ENCODE measurements at regions not wholly inside any gene's neighbourhood (a gene's known extent, or its start where the extent isn't known, plus 50 kb on each side); places are given as distances from the start of the nearest gene placed in this dataset.

GRCh38 chr15:87522997-87523396 is 733.5 kb downstream of the NTRK3 start:
- H3K4me3 ChIP-seq (ENCODE audit: low read depth, low read length): no peak overlapping the region
- H3K4me1 ChIP-seq (ENCODE audit: control insufficient read depth, insufficient read depth, low read length): no peaks in the 10 kb centered on the region
- no peak overlapping the region for H3K27ac ChIP-seq (ENCODE audit: extremely low read depth, low read depth, low read length)
- no peak for TF ChIP-seq REST (tag by site-specific recombination; IDR thresholded peaks at IDR 0.05)
- TF ChIP-seq ZFP37 (tag by site-specific recombination; IDR thresholded peaks at IDR 0.05): no peak
- no peak for TF ChIP-seq ZNF354C (tag by site-specific recombination; IDR thresholded peaks at IDR 0.05; ENCODE audit: borderline replicate concordance, low read depth)
- TF ChIP-seq ZNF704 (tag by site-specific recombination; IDR thresholded peaks at IDR 0.05): no peak
- TF ChIP-seq ZSCAN30 (tag by site-specific recombination; IDR thresholded peaks at IDR 0.05): no peak
- no peak for TF ChIP-seq KLF17 (tag by site-specific recombination; IDR thresholded peaks at IDR 0.05)
- TF ChIP-seq ZFP3 (tag by site-specific recombination; IDR thresholded peaks at IDR 0.05; ENCODE audit: low read depth): no peak
- TF ChIP-seq ZNF335 (tag by site-specific recombination; conservative IDR thresholded peaks at IDR 0.05): no peak
- TF ChIP-seq ZNF48 (tag by site-specific recombination; IDR thresholded peaks at IDR 0.05): no peak
- TF ChIP-seq ZNF394 (tag by site-specific recombination; IDR thresholded peaks at IDR 0.05; ENCODE audit: borderline replicate concordance): no peak
- no peaks in the 10 kb centered on the region for H3K9me3 ChIP-seq (ENCODE audit: control insufficient read depth, insufficient read depth, low read depth, low read length)
- ChIA-PET CTCF (no interaction called here), POLR2A (no interaction called here)
- H3K36me3 ChIP-seq (ENCODE audit: control insufficient read depth in 2 of 2, insufficient read depth in 1 of 2, low read length in 2 of 2): no peaks in the 10 kb centered on the region

GRCh38 chr15:87518957-87519356 is 737.6 kb downstream of the NTRK3 start:
- Histone ChIP-seq H3K27ac (ENCODE audit: extremely low read depth, low read depth, low read length) (no peak overlapping the region), H3K4me3 (ENCODE audit: low read depth, low read length) (no peak overlapping the region), H3K4me1 (ENCODE audit: control insufficient read depth, insufficient read depth, low read length) (no peaks in the 10 kb centered on the region), H3K9me3 (ENCODE audit: control insufficient read depth, insufficient read depth, low read depth, low read length) (no peaks in the 10 kb centered on the region), H3K36me3 (ENCODE audit: control insufficient read depth in 2 of 2, insufficient read depth in 1 of 2, low read length in 2 of 2) (no peaks in the 10 kb centered on the region)
- ChIA-PET CTCF (interaction anchor here (0.6 to 1.2 kb wide), 2 partner anchors 465 to 478 kb away, joined by 3 to 4 read pairs; no protein-coding TSS in a partner anchor), POLR2A (no interaction called here)
- no peak for TF ChIP-seq ZBTB49 (tag by site-specific recombination; IDR thresholded peaks at IDR 0.05; ENCODE audit: low read depth)
- TF ChIP-seq ZNF473 (tag by site-specific recombination; IDR thresholded peaks at IDR 0.05): no peak
- no peak for TF ChIP-seq ZNF132 (tag by site-specific recombination; IDR thresholded peaks at IDR 0.05; ENCODE audit: borderline replicate concordance)
- no peak for TF ChIP-seq YY2 (tag by site-specific recombination; IDR thresholded peaks at IDR 0.05)
- TF ChIP-seq ZNF843 (tag by site-specific recombination; IDR thresholded peaks at IDR 0.05): no peak
- TF ChIP-seq ZSCAN4 (tag by site-specific recombination; IDR thresholded peaks at IDR 0.05): no peak
- TF ChIP-seq ZNF24 (tag by site-specific recombination; IDR thresholded peaks at IDR 0.05): no peak
- no peak for TF ChIP-seq ZNF707 (tag by site-specific recombination; IDR thresholded peaks at IDR 0.05)
- no peak for TF ChIP-seq ZNF174 (tag by site-specific recombination; IDR thresholded peaks at IDR 0.05)
